DOHH2 (cell line): ENCODE measurements at regions not wholly inside any gene's neighbourhood (a gene's known extent, or its start where the extent isn't known, plus 50 kb on each side); places are given as distances from the start of the nearest gene placed in this dataset.

Experiments
- EZH2phosphoT487 ChIP-seq: fragments of 200-600 bp; sonication (generic); IDR thresholded peaks from 2 replicates; pipeline ENCODE4 v1.6.1; 2017; ENCODE audit warnings: borderline replicate concordance, mild to moderate bottlenecking, antibody characterized with exemption, low read length, moderate library complexity, mixed read lengths
- TF ChIP-seq, protein P1 (sequence below): fragments of 200-600 bp; sonication (generic); IDR thresholded peaks from one replicate; pipeline ENCODE4 v1.5.1; 2014; ENCODE audit warnings: antibody characterized with exemption, mild to moderate bottlenecking, low read depth, low read length; ENCODE audit not compliant: poor library complexity, severe bottlenecking

DNA sequence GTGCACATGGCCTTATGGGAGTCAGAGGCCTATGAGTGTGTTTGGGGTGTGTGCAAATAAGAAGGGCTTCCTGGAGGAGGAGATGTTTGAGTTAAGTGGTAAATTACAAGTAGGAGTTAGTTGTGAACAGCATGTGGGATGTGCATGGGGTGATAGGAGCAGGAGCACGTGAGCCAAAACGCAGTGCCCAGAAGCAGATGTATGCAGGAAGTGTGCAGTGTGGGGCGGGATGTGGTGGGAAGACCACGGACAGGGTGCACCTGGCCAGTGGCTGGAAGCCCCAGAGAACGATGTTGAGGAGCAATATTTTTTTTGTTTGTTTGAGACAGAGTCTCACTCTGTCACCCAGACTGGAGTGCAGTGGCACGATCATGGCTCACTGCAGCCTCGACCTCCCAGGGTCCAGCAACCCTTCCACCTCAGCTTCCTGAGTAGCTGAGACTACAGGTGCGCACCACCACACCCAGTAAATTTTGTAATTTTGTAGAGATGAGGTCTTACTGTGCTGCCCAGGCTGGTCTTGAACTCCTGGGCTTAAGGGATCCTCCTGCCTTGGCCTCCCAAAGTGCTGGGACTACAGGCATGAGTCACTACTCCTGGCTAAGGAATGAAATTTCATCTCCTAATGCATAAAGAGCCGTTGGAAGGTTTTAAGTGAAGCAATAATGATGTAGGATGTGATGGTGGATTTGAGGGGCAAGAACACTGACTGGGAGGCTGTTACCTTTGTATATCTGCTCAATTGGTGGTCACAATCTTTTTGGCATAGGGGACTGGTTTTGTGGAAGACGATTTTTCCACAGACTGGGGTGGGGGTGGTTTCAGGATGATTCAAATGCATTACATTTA lies 78.4 kb downstream of the LYZL2 start:
- TF ChIP-seq, protein P1, sequence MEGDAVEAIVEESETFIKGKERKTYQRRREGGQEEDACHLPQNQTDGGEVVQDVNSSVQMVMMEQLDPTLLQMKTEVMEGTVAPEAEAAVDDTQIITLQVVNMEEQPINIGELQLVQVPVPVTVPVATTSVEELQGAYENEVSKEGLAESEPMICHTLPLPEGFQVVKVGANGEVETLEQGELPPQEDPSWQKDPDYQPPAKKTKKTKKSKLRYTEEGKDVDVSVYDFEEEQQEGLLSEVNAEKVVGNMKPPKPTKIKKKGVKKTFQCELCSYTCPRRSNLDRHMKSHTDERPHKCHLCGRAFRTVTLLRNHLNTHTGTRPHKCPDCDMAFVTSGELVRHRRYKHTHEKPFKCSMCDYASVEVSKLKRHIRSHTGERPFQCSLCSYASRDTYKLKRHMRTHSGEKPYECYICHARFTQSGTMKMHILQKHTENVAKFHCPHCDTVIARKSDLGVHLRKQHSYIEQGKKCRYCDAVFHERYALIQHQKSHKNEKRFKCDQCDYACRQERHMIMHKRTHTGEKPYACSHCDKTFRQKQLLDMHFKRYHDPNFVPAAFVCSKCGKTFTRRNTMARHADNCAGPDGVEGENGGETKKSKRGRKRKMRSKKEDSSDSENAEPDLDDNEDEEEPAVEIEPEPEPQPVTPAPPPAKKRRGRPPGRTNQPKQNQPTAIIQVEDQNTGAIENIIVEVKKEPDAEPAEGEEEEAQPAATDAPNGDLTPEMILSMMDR, result no peak
- TF ChIP-seq EZH2phosphoT487, result no peak
